EL (cell line): ENCODE measurements at regions not wholly inside any gene's neighbourhood (a gene's known extent, or its start where the extent isn't known, plus 50 kb on each side); places are given as distances from the start of the nearest gene placed in this dataset.
A peak's percentile ranks its signal among the peaks of the same experiment; 100 is the strongest.
"Not testable (repeated sequence)": the region's sequence is repeated elsewhere in the genome, so short reads cannot be mapped to it uniquely, and the experiment has no call there.

Experiments
- DNase-seq: peaks from one replicate; pipeline ENCODE4 v3.0.0-alpha.2; 2016

DNA sequence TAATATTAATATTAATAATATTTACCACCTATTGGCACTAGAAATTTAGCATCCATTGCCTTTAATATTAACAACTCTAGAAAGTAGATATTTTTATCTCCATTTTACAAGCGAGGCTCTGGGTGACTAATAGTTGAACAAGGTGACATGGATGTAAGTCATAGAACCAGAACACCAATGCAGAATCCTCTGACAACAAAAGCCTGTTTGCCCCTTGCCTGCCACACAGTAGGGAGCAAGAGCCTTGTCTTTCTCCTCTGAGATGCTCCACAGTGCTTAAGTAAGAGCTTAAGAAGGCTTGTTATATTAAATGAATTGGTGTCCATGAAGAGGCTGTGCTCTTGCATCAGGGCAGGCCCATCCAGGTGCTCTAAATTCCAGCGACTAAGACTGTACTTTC, 51.2 kb upstream of the LBX1 start:
- no peak for DNase-seq

DNA sequence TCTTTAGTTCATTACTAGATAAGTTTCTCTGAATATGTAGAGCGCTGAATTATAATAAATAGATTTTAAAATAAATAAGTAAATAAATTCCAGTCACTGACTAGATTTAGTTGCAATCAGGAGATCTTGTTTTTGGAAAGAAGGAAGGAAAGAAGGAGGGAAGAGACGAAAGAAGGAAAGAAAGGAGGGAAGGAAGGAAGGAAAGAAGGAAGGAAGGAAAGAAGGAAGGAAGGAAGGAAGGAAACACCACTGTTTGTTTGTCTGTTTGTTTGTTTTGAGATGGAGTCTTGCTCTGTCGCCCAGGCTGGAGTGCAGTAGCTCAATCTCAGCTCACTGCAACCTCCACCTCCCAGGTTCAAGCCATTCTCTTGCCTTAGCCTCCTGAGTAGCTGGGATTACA, 51.7 kb upstream of the LBX1 start:
- DNase-seq = not testable (repeated sequence)

DNA sequence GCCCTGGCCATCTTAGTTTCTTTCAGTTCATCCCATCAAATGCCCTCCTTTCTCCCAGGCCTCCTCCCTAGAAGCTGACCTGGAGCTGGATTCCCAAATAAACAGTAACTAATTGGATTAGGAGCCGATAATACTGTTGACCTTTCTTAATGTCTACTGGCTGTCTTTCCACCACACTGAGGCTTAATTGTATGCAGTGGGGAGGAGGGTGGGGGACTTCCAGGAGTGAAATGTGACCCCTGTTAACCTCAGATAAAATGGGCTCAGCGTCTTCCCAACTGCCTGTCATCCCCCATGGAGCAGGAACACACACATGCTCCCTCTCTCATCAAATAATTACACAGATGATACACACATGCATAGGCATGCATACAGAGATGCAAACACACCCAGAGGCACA, 53.7 kb upstream of the LBX1 start:
- no peak for DNase-seq

DNA sequence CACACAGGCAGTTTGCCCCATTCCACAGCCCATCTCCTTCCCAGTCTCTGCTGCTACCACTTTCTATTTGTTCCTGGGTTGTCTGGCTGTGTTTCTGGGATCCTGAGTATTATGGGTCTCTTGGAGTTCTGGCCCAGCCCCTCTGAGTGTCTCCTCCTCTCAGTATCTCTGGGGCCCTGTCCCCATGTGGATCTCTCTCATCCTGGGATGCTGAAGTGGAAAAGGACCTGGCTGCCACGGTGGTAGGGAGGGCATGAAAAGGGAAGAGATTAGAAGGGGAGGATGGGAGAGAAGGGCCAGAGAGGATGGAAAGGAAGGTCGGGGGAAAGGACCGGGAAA, 54.5 kb upstream of the LBX1 start:
- no peak for DNase-seq

DNA sequence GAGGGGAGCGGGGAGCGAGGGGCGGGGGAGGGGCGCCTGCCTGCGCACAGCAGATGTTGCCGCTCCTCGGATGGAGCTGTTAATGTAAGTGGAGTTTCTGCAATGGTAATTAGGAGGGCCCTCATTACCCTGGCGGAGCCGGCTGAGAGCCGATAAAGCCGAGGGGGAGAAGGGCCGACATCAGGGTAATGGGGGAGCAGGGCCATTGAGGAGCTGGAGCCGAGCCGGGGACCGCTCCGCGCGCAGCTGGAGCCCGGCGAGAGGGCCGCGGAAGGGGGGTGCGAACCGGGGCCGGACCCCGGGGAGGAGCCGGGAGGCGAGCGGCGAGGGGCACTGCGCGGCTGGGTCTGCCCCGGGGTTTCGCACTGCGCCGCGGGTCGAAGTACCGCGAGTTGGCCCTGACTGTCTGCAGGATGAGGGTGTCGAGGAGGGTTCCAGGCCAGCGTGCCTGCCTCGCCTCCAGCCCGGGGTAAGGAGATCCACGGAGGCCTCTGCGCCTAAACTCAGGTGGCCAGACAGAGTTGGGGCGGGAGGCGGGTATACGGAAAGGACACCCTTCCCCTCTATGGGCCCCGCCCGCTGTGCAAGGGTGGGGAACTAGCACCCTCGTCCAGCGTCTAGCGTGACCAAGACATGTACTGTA, 55.0 kb upstream of the LBX1 start:
- DNase-seq = no peak

DNA sequence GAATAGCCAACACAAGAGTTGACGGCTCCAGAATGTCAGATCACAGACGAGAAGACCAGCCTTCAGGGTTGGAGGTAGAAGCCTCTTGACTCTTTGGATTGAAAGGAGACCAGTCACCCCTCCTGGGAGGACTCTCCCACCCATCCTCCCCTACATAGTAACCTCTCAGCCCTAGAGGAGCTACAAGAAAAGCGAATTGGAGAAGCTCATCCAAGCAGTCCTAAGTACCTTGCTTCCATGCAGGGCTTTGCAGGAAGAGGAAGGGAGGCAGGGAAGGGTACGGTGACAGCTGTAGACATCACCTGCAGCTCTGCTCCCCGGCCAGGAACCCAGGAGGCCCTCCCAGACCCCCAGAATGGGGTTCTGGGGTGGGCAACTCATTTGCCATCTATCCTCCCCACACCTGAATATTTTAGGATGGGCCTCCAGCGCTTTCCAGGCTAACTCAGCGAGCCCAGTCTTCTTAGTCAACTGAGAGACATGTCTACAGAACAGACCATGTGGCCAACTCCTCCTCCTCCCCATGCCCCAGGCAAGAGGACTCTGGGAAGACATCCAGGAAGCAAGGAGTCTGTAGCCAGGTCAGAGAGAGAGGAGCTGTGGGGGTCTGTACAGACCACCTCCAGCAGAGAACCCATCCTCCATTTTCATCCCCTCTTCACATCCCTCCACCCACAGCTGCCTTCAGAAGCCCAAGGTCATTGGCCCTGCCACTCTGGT, 55.6 kb upstream of the LBX1 start:
- no peak for DNase-seq

DNA sequence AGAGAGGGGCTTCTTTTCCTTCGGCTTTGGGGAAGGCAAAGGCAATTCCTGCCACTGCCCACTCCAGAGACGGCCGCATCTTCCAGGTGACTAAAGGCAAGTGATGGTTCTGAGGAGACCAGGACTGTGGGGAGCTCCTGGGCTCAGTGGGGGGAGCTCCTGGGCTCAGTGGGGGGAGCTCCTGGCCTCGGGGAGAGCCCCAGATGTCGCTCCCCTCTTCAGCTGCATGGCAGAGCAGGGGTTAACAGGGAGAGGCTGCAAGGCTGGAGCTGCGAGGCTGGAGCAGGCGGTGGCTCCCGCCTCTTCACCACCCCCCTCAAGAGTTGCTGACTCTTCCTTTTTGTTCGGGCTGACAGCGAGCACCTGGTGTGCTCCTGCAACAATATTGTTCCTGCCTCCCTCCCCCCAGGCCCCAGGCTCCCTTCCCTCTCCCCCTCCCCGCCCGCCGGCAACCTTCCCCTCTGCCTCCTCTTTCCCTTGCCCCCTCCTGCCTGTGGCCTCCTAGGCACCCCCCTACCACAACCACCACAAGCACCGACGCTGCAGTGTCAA, 56.3 kb upstream of the LBX1 start:
- DNase-seq = no peak

DNA sequence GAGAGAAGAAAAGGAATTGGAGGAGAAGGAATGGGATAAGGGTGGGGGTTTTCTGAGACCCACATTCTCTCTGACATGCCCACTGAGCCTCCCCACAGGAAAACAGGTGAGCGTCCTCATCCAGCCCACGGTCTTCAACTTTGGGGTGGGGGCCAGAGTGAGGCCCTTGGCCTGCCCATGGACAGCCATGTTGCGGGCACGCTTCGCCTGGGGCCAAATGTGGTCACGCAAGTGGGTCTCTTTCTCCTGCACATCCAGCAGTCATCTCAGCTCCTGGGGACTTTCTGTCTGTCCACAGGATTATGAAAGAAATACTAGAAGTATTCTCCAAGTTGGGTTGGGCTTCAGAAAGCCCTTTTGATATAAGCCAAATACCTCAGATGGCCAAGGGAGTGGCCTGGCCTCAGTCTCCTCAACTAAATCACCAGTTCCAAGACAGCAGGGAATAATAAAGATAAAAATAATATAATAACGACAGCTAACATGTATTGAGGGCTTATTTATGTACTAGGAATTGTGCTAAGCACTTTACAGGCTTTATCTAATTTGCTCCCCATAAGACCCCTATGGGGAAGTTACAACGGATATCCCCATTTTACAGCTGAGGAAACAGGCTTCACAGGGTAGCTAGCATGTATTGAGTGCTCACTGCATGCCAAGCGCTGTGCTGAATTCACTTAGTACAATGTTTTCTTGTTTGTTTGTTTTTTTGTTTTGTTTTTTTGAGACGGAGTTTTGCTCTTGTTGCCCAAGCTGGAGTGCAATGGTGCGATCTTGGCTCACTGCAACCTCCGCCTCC, 57.2 kb upstream of the LBX1 start:
- no peak for DNase-seq

DNA sequence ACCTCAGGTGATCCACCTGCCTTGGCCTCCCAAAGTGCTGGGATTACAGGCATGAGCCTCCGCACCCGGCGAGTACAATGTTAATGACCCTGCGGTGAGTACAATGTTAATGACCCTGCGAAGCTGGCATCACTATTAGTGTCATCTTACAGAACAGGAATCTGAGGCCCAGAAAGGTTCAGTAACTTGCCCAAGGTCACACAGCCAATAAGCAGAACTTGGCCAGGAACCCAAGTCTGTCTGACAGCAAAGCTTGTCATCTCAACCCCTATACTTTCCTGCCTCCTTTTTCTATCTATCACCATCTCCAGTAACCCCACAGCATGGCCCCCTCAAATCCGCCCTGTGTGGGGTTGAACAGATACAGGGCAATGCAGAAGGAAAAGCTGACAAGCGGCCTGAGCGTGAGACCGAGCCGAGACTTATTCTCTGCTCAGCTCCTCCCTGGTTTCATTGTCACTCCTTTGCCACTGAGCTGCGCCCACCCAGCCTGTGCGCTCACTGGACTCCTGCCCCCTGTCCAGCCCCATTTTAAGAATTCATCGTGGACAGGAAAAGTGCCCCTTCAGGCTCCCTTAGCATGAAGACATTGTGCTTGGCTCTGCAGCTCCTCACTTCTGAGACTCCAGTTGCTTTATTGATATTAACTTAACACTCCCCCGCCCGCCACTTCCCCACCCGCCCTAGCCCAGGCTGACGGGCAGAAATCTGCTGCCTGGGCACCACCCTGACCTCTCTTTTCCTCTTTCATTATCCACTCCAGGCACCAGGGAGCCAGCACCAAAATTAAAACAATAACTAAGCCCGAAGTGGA, 58.1 kb upstream of the LBX1 start:
- DNase-seq = no peak

DNA sequence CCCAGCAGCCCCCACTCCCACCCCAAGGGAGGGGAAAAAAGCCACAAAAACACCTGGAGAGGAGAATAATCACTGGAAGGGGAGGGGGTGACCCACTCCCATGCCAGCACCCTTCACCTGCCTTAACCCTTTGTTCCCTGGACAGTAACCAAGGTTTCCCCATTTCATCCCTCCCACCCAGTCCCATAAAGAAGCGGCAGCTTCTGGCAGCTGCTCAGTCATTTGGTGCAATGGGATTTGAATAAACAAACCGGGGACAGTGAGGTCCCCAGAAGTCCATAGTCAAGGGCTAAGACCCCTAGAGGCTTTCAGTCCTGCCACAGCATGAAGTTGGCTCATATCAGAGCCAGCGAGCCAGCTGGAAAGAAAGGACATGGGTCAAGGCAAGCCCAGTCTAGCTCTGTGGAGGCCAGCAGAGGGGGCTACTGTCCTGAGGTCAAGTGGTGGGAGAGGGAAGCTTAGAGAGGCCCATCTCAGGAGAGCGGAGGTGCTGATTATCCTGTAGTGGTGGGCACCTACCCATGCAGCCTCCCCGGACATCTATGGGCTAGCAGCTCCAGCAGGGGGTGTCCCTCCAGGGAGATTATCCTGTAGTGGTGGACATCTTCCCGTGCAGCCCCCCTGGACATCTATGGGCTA, 58.9 kb upstream of the LBX1 start:
- peak; percentile 31 for DNase-seq

DNA sequence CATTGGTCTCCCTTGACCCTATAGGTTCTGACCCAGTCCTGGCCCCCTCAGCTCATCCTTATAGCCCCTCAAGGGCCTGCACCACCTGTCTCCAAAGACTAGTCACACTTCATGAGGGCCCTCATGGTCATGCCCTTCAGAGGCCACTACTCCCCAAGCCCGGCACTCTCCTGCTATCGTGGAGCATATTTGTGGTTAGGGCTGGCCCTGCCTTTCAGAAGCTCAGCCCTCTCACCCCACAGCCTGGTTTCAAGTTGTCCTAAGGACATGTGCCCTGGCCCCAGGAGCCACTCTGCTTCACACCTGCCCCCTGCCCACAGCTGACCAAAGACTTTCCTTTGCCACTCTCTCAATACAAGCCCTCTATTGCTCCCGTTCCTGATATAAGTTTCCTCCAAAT, 60.3 kb upstream of the LBX1 start:
- peak; percentile 13 for DNase-seq

DNA sequence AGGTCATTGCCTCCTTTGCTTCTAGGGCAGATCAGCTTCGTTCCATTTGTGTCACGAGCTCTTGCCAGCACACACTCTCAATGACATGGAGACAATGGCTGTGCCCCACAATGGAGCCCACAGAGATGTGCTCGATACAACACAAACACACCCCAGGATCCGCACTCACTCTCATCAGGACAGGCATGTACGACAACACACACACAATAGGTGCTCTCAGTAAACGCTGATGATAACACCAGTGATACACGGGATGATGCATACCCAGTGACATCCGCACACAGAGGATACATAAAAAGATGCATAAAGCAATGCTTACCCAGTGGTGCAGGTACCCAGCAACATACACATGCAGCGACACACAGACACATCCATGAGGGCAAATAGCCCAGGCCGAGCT, 61.2 kb upstream of the LBX1 start:
- DNase-seq = no peak

DNA sequence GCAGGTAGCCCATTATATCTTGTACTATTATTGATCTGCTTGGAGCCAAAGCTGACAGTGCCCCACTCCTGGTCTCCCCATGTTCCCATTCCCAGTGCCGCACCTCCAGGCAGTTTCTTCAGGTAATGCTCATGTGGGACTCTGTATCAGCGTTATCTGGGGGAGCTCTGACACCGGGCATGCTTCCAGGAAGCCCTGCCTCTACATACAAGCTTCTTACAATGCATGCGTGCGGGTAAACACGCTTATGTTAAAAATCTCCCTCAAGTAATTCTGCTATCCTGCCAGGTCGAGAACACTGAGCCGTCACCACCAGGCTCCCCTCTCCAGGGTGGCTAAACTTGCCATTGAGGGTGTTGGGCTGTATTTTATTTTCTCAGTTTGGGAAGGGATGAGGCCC, 61.6 kb upstream of the LBX1 start:
- no peak for DNase-seq

DNA sequence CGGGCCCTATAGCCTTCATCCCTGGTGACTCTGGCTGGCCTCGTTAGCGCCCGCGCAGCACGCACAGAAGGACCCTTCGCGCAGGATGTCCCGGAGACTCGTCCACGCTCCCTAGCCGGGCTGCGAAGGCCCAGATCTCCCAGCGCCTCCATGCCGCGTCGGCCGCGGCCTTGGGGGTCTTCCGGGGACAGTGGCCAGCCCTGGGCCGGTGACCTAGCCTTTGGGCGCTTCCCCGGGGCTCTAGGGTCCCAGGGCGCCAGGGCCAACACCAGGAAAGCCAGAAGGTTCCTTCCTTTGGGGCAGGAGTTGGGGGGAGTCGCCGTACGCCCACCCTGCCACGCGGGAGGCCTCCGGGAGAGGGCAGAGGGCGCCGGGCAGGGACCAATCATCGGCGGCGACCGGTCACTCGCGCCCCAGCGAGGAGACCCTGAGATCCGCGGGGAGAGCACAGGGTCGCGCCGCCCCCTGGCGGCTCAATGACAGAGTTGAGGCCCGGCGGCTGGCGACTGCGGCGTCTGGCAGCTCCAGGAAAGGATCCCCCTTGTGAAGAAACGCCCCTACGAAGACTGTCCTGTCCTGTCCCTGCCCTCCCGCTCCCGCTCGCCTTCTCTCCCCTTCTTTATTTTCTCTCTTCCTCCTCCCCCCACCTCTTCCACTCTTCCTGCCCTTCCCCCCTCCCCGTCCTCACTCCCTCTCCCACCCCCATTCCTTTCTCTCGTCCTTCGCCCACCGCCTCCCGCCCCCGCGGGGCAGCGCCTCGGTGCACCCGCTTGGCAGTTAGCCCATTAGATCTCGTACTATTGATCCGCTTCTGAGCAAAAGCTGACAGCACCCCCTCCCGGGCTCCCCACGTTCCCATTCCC, 62.3 kb upstream of the LBX1 start:
- peak; percentile 55 for DNase-seq

DNA sequence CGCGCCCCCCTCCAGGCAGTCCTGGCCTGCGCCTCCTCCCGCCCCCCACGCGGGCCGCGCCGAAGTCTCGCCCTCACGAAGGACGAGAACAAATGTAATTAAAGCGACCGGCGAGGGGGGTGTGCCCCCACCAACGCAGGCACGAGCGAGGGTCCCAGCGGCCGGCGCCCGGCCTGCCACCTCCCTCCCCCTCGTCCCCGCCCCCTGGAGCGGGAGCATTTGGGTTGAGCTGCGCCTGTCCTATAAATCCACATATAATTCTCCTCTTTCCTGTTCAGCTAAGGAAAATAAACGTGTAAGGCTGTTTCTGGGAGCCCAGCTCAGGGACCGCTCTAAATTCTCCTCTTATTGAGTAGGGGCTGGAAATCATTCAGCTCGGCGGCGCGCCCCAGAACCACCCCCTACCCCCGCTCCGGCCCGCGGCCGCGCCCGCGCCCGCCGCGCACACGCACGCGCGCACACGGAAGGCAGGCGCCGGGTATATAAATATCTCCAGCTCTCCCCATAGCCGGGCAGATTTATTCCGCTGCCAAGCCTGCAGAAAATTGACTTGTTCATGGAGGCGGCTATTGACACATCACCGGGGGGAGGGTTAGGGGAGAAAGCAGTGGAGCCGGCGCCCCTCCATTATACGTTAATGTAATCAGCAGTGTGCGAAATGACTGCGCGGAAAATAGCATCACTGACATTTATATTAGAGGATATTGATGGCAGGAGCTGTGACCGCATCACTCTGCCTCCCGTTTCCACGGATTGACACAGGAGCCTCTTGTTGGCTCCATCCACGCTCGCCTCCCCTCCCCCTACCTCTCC, 61.6 kb upstream of the BTRC start:
- DNase-seq = peak; percentile 13

DNA sequence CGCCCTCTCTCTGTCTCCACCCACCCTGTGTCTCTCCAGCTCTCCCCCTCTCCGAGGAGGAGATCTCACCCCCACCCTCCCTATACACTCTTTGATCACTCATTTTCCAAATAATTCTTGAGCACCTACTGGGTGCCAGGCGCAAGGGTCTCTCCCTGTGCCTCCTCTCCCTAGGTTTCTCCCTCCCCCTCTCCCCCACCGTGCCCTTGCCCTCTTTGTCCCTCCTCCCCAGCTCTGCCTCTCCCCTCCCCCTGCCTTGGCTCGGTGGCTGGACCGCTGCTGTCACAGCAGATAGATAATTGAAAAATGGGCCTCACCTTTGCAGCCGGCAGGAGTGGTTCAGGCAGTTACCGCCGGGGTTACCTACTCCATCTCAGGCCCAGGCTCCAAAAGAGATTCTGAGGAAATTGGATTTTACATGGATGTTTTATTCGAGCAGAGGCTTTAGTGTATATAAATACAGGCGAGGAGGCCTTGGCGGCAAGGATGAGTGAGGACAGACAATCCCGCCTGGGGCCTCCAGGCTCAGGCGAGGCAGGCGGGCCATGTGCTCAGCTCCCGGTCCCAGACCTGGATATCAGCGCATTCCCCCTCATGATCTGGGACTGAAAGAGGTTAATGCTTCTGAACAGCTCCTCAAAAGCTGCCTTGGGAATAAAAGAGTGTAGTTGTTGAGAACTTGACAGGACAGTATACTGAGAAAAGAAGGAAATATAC, 60.8 kb upstream of the BTRC start:
- no peak for DNase-seq

DNA sequence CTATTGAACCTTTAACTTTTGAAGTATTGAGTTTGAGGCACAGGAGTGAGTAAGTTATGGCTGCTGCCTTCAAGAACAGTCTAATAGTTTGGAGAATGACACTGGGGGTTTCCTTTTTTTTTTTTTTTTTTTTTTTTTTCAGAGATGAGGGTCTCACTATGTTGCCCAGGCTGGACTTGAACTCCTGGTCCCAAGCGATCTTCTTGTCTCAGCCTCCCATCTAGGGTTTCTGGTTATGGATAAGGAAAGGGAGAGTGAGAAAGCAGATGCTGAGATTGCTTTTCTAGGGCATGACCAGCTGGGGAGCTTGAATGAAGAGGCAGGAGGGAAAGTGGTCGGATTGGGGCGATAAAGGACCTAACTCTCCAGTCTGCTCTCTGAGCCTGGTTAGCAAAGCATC, 59.9 kb upstream of the BTRC start:
- DNase-seq = no peak

DNA sequence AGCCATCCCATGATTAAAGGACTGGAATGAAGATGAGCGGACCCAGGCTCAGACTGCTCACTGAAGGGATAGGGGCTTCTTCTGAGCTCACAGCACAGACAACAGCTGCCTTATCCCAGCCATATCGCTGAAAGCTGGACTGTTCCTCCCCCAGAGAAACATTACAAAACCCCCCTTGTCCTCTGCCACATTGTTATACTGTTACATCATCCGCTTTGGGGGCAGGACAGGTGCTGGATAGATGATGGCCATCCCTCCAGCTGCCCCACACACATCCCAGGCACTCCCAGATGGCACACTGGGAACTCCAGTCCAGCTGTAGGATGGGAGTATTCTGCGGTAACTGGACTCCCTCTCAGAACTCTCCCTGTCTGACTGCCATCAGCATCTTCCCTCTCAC, 58.7 kb upstream of the BTRC start:
- no peak for DNase-seq

DNA sequence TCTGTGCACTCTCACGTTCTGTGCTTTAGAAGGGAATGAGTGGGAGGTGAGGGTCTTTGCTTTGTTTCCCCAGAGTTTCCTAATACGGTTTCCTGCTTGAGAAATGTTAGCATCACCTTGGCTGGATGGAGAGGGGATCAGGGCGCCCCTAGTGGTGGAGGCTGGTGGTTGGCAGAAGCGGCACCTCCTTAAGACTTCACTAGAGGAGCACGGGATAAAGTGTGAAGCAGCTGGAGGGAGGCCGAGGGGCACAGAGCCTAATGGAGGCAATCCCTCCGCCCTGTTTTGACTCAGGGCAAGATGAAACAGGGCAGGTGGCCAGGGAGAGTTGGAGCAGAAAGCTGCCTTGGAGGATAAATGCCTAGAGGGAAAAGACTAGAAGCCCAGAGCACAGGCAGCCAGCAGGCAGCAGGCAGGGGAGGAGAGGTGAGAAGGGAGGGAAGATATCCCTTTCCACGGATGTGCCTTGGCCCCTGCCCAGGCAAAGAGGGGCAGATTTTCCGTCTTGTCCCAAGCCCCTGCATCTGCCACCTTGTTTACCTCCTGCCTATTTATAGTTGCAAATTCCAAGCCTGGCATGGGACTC, 56.0 kb upstream of the BTRC start:
- peak; percentile 50 for DNase-seq

DNA sequence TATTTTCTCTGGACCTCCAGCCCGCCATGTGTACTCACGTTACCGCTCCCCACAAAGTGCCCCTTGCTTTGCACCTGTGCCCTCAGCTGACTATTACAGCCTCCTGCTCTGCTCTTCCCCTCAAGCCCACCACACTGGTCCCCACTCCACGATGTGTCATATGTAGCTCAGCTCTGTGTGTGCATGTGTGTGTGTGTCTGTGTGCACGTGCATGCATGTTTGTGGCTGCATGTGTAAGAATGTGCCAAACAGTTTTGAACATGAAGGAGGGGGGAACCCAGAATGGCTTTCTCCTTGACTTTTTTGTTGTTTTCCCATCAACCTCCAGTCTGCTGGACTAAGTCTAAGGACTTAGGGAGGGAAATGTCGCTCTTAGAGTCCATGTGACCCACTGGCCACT, 54.8 kb upstream of the BTRC start:
- DNase-seq = no peak
